ENCODE measurements at regions not wholly inside any gene's neighbourhood (a gene's known extent, or its start where the extent isn't known, plus 50 kb on each side); places are given as distances from the start of the nearest gene placed in this dataset.
"Not testable (repeated sequence)": the region's sequence is repeated elsewhere in the genome, so short reads cannot be mapped to it uniquely, and the experiment has no call there.

- no peak for DNase-seq (ENCODE audit: low read depth in 2 of 2)
Measured at GRCh38 chr11:129728581-129728980, 87.1 kb upstream of the TMEM45B start.

GRCh38 chr11:129729216-129729615 is 86.4 kb upstream of the TMEM45B start:
- DNase-seq (ENCODE audit: low read depth in 2 of 2): no peak

GRCh38 chr11:129729823-129730222 is 85.8 kb upstream of the TMEM45B start:
- no peak for DNase-seq (ENCODE audit: low read depth in 2 of 2)

- DNase-seq (ENCODE audit: low read depth in 2 of 2): no peak
Measured at GRCh38 chr11:129731316-129731715, 84.3 kb upstream of the TMEM45B start.

GRCh38 chr11:129732941-129733340 is 82.7 kb upstream of the TMEM45B start:
- DNase-seq (ENCODE audit: low read depth in 2 of 2): no peak

- no peak for DNase-seq (ENCODE audit: low read depth in 2 of 2)
Measured at GRCh38 chr11:129733384-129733783, 82.3 kb upstream of the TMEM45B start.

- no peak for DNase-seq (ENCODE audit: low read depth in 2 of 2)
Measured at GRCh38 chr11:129733981-129734380, 81.7 kb upstream of the TMEM45B start.

GRCh38 chr11:129734654-129735053 is 81.0 kb upstream of the TMEM45B start:
- DNase-seq (ENCODE audit: low read depth in 2 of 2): no peak

GRCh38 chr11:129737831-129738230 is 77.8 kb upstream of the TMEM45B start:
- DNase-seq (ENCODE audit: low read depth in 2 of 2): no peak

GRCh38 chr11:129738242-129738641 is 77.4 kb upstream of the TMEM45B start:
- no peak for DNase-seq (ENCODE audit: low read depth in 2 of 2)

- no peak for DNase-seq (ENCODE audit: low read depth in 2 of 2)
Measured at GRCh38 chr11:129739339-129739738, 76.3 kb upstream of the TMEM45B start.

- DNase-seq (ENCODE audit: low read depth in 2 of 2): no peak
Measured at GRCh38 chr11:129740125-129740719, 75.4 kb upstream of the TMEM45B start.

GRCh38 chr11:129743112-129743815 is 72.4 kb upstream of the TMEM45B start:
- no peak for DNase-seq (ENCODE audit: low read depth in 2 of 2)

- DNase-seq (ENCODE audit: low read depth in 2 of 2): no peak
Measured at GRCh38 chr11:129747071-129747470, 68.6 kb upstream of the TMEM45B start.

GRCh38 chr11:129749141-129749540 is 66.5 kb upstream of the TMEM45B start:
- DNase-seq (ENCODE audit: low read depth in 2 of 2): no peak

- DNase-seq (ENCODE audit: low read depth in 2 of 2): peak; percentile 72 to 74
Measured at GRCh38 chr11:129750343-129751292, 65.0 kb upstream of the TMEM45B start.

GRCh38 chr11:129751511-129751910 is 64.1 kb upstream of the TMEM45B start:
- no peak for DNase-seq (ENCODE audit: low read depth in 2 of 2)

- not testable (repeated sequence) for DNase-seq (ENCODE audit: low read depth in 2 of 2)
Measured at GRCh38 chr11:129763569-129763968, 52.1 kb upstream of the TMEM45B start.

GRCh38 chr11:129764204-129764603 is 51.4 kb upstream of the TMEM45B start:
- not testable (repeated sequence) for DNase-seq (ENCODE audit: low read depth in 2 of 2)
